SH-SY5Y (cell line): ENCODE measurements at regions not wholly inside any gene's neighbourhood (a gene's known extent, or its start where the extent isn't known, plus 50 kb on each side); places are given as distances from the start of the nearest gene placed in this dataset.

Experiments used
- GATA2 ChIP-seq: IDR thresholded peaks from 2 replicates; pipeline ENCODE4 v1.6.1; 2011; ENCODE audit warnings: mild to moderate bottlenecking, low read depth, low read length
- GATA3 ChIP-seq: IDR thresholded peaks from 2 replicates; pipeline ENCODE4 v1.6.1; 2011; ENCODE audit warnings: low read depth, mild to moderate bottlenecking, low read length, moderate library complexity

DNA sequence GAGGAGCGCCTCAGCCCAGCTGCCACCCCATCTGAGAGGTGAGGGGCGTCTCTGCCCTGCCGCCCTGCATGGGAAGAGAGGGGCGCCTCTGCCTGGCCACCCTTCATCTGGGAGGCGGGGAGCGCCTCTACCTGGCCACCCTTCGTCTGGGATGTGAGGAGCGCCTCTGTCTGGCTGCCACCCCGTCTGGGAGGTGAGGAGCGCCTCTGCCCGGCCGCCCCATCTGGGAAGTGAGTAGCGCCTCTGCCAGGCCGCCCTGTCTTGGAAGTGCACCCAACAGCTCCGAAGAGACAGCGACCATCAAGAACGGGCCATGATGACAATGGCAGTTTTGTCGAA is 114.4 kb upstream of the CES5A start:
- TF ChIP-seq GATA2 = no peak
- no peak for TF ChIP-seq GATA3
